Endodermal cell (in vitro differentiated cells): ENCODE measurements at regions not wholly inside any gene's neighbourhood (a gene's known extent, or its start where the extent isn't known, plus 50 kb on each side); places are given as distances from the start of the nearest gene placed in this dataset.

Experiments
- DNase-seq: peaks from one replicate; pipeline ENCODE4 v3.0.0-alpha.2; 2017
- H3K27ac ChIP-seq: 2 replicates; pipeline ENCODE4 v1.5.1; 2013; ENCODE audit warnings: mild to moderate bottlenecking, low read depth, low read length, moderate library complexity
- H3K27me3 ChIP-seq: 2 replicates; pipeline ENCODE4 v1.6.1; 2013; ENCODE audit warnings: mild to moderate bottlenecking, low read length, moderate library complexity; ENCODE audit not compliant: insufficient read depth, control insufficient read depth, poor library complexity, severe bottlenecking
- H3K36me3 ChIP-seq: 2 replicates; pipeline ENCODE4 v1.7.0; 2013; ENCODE audit warnings: mild to moderate bottlenecking, low read length, moderate library complexity; ENCODE audit not compliant: control insufficient read depth, insufficient read depth
- H3K4me1 ChIP-seq: one replicate; pipeline ENCODE4 v1.7.0; 2013; ENCODE audit warnings: low read length; ENCODE audit not compliant: control insufficient read depth, insufficient read depth
- H3K4me3 ChIP-seq: 2 replicates; pipeline ENCODE4 v1.5.1; 2013; ENCODE audit warnings: mild to moderate bottlenecking, low read length, moderate library complexity
- H3K9ac ChIP-seq: 2 replicates; pipeline ENCODE4 v1.6.1; 2013; ENCODE audit warnings: mild to moderate bottlenecking, low read length, moderate library complexity; ENCODE audit not compliant: poor library complexity, severe bottlenecking; ENCODE audit errors: extremely low read depth
- H3K9me3 ChIP-seq: 2 replicates; pipeline ENCODE4 v1.6.1; 2013; ENCODE audit warnings: mild to moderate bottlenecking, low read length, moderate library complexity; ENCODE audit not compliant: control insufficient read depth
- H3K27ac Mint-ChIP-seq: 2 replicates; pipeline ENCODE4 v1.8.0; 2020; ENCODE audit warnings: mixed read lengths
- H3K27me3 Mint-ChIP-seq: 2 replicates; pipeline ENCODE4 v1.8.0; 2021; ENCODE audit warnings: mild to moderate bottlenecking, mixed read lengths; ENCODE audit not compliant: insufficient read depth
- H3K36me3 Mint-ChIP-seq: 2 replicates; pipeline ENCODE4 v1.8.0; 2020; ENCODE audit warnings: low read depth, mixed read lengths
- H3K4me1 Mint-ChIP-seq: 2 replicates; pipeline ENCODE4 v1.8.0; 2020; ENCODE audit warnings: mixed read lengths
- H3K4me3 Mint-ChIP-seq: 2 replicates; pipeline ENCODE4 v1.8.0; 2020; ENCODE audit warnings: mild to moderate bottlenecking, moderate library complexity, mixed read lengths
- H3K9me3 Mint-ChIP-seq: 2 replicates; pipeline ENCODE4 v1.8.0; 2020; ENCODE audit warnings: mild to moderate bottlenecking, mixed read lengths
- WGBS, 2 experiments: methylation state at CpG; one replicate each; pipeline versions ENCODE4 v1.1.5 to v1.1.7; 2013; ENCODE audit warnings: missing lambda C conversion rate in 2 of 2, mixed read lengths in 1 of 2; ENCODE audit not compliant: insufficient coverage in 1 of 2, insufficient read length in 1 of 2; 5-methylcytosine and 5-hydroxymethylcytosine counted together
- TF ChIP-seq, protein P1 (sequence below): fragments of 200-600 bp; sonication (generic); conservative IDR thresholded peaks from 2 replicates; pipeline ENCODE4 v1.5.0; 2021; ENCODE audit warnings: antibody characterized with exemption, mild to moderate bottlenecking

- H3K27me3 Mint-ChIP-seq, result no peaks in the 10 kb centered on the region
- Histone ChIP-seq H3K27ac (no peak overlapping the region), H3K27me3 (no peaks in the 10 kb centered on the region), H3K4me1 (peaks cover 8% of the 10 kb centered on the region), H3K9ac (no peak overlapping the region), H3K36me3 (no peaks in the 10 kb centered on the region), H3K4me3 (no peak overlapping the region), H3K9me3 (no peaks in the 10 kb centered on the region)
- TF ChIP-seq, protein P1, sequence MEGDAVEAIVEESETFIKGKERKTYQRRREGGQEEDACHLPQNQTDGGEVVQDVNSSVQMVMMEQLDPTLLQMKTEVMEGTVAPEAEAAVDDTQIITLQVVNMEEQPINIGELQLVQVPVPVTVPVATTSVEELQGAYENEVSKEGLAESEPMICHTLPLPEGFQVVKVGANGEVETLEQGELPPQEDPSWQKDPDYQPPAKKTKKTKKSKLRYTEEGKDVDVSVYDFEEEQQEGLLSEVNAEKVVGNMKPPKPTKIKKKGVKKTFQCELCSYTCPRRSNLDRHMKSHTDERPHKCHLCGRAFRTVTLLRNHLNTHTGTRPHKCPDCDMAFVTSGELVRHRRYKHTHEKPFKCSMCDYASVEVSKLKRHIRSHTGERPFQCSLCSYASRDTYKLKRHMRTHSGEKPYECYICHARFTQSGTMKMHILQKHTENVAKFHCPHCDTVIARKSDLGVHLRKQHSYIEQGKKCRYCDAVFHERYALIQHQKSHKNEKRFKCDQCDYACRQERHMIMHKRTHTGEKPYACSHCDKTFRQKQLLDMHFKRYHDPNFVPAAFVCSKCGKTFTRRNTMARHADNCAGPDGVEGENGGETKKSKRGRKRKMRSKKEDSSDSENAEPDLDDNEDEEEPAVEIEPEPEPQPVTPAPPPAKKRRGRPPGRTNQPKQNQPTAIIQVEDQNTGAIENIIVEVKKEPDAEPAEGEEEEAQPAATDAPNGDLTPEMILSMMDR, result peak; percentile 99
- no peaks in the 10 kb centered on the region for H3K9me3 Mint-ChIP-seq
- H3K36me3 Mint-ChIP-seq, result no peaks in the 10 kb centered on the region
- no peak overlapping the region for H3K4me3 Mint-ChIP-seq
- no peak for DNase-seq
- H3K4me1 Mint-ChIP-seq, result peaks cover 13% of the 10 kb centered on the region
- no peak overlapping the region for H3K27ac Mint-ChIP-seq
Observed at GRCh38 chr12:24728366-24728765, 220.5 kb downstream of the BCAT1 start.

DNA sequence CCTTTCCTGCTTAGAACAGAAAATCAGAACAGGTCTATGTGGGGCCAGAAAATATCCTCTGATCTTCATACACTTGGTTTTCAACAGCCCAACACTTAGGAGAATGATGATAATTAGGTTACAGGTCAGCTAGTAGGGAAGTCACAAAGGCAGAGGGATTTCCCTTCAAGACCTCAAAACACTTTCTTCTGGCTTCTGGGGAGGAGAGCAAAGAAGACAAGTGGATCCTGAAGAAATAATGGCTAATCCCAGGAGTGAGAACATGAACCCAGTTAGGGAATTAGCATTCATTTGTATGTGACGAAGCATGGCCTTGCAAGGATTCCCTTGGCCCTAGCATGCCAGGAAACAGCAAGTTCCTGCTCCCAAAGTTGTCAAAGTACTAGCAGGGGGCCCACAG is 223.3 kb downstream of the BCAT1 start:
- peaks cover 8% of the 10 kb centered on the region for H3K4me1 ChIP-seq
- H3K9me3 ChIP-seq, result peaks cover 5% of the 10 kb centered on the region
- no peaks in the 10 kb centered on the region for H3K27me3 ChIP-seq
- Mint-ChIP-seq H3K9me3 (peaks cover 8% of the 10 kb centered on the region), H3K27me3 (no peaks in the 10 kb centered on the region), H3K27ac (no peak overlapping the region), H3K4me1 (peaks cover 13% of the 10 kb centered on the region), H3K4me3 (no peak overlapping the region), H3K36me3 (no peaks in the 10 kb centered on the region)
- no peak overlapping the region for H3K27ac ChIP-seq
- H3K9ac ChIP-seq, result no peak overlapping the region
- no peaks in the 10 kb centered on the region for H3K36me3 ChIP-seq
- 79 to 100% methylated on average over 1 of the region's 1 CpG for whole genome bisulfite sequencing, 2 experiments
- no peak for DNase-seq
- H3K4me3 ChIP-seq, result no peak overlapping the region
- TF ChIP-seq, protein P1, result no peak

DNA sequence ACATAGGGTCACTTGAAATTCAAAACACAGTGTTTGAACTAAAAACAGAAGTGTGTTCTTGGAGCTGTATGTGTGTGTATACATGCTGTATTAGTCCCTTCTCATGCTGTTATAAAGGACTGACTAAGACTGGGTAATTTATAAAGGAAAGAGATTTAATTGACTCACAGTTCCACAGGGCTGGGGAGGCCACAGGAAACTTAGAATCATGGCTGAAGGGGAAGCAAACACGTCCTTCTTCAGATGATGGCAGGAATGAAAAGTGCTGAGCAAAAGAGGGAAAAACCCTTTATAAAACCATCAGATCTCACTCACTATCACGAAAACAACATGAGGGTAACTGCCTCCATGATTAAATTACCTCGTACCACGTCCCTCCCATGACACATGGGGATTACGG is 224.1 kb downstream of the BCAT1 start:
- TF ChIP-seq, protein P1, result no peak
- Mint-ChIP-seq H3K4me1 (peaks cover 13% of the 10 kb centered on the region), H3K27me3 (no peaks in the 10 kb centered on the region), H3K9me3 (peaks cover 13% of the 10 kb centered on the region), H3K27ac (no peak overlapping the region), H3K36me3 (no peaks in the 10 kb centered on the region), H3K4me3 (no peak overlapping the region)
- no peaks in the 10 kb centered on the region for H3K27me3 ChIP-seq
- H3K4me1 ChIP-seq, result peaks cover 8% of the 10 kb centered on the region
- no peaks in the 10 kb centered on the region for H3K36me3 ChIP-seq
- no peak for DNase-seq
- H3K9me3 ChIP-seq, result peaks cover 5% of the 10 kb centered on the region
- no peak overlapping the region for H3K27ac ChIP-seq
- H3K4me3 ChIP-seq, result no peak overlapping the region
- H3K9ac ChIP-seq, result no peak overlapping the region
- 87 to 94% methylated on average over 4 to 5 of the region's 5 CpGs for WGBS, 2 experiments
